ENCODE measurements at regions not wholly inside any gene's neighbourhood (a gene's known extent, or its start where the extent isn't known, plus 50 kb on each side); places are given as distances from the start of the nearest gene placed in this dataset.

GRCh38 chr21:16873596-16873995 lies 639.2 kb upstream of the CXADR start:
- POLR2A ChIA-PET = no interaction called here
- TF ChIP-seq CTCF (IDR thresholded peaks at IDR 0.05) = no peak
- no peak overlapping the region for H3K4me3 Mint-ChIP-seq
- no peaks in the 10 kb centered on the region for H3K27me3 Mint-ChIP-seq
- H3K4me1 Mint-ChIP-seq (ENCODE audit: low read depth) = no peaks in the 10 kb centered on the region
- no peaks in the 10 kb centered on the region for H3K36me3 Mint-ChIP-seq (ENCODE audit: low read depth)
- intact Hi-C loops (cut with micrococcal nuclease) = no loop called here
- H3K27ac Mint-ChIP-seq = no peak overlapping the region
- CTCF ChIA-PET = no interaction called here
- no peak for ATAC-seq
- no peak for DNase-seq
- peaks cover 11% of the 10 kb centered on the region for H3K9me3 Mint-ChIP-seq

GRCh38 chr21:16879479-16879878 lies 633.4 kb upstream of the CXADR start:
- no peak overlapping the region for H3K4me3 Mint-ChIP-seq
- no peak for TF ChIP-seq CTCF (IDR thresholded peaks at IDR 0.05)
- H3K36me3 Mint-ChIP-seq (ENCODE audit: low read depth) = no peaks in the 10 kb centered on the region
- ChIA-PET CTCF (no interaction called here), POLR2A (no interaction called here)
- ATAC-seq = no peak
- H3K27me3 Mint-ChIP-seq = no peaks in the 10 kb centered on the region
- no peak overlapping the region for H3K27ac Mint-ChIP-seq
- intact Hi-C loops (cut with micrococcal nuclease) = no loop called here
- no peak for DNase-seq
- peaks cover 12% of the 10 kb centered on the region for H3K9me3 Mint-ChIP-seq
- no peaks in the 10 kb centered on the region for H3K4me1 Mint-ChIP-seq (ENCODE audit: low read depth)

- H3K4me1 Mint-ChIP-seq (ENCODE audit: low read depth) = no peaks in the 10 kb centered on the region
- intact Hi-C loops (cut with micrococcal nuclease) = no loop called here
- peaks cover 10% of the 10 kb centered on the region for H3K9me3 Mint-ChIP-seq
- no peaks in the 10 kb centered on the region for H3K27me3 Mint-ChIP-seq
- CTCF ChIA-PET = no interaction called here
- DNase-seq (no peak), ATAC-seq (no peak)
- no peaks in the 10 kb centered on the region for H3K36me3 Mint-ChIP-seq (ENCODE audit: low read depth)
- no peak overlapping the region for H3K27ac Mint-ChIP-seq
- TF ChIP-seq CTCF (IDR thresholded peaks at IDR 0.05) = no peak
- H3K4me3 Mint-ChIP-seq = no peak overlapping the region
- POLR2A ChIA-PET = no interaction called here
Measured at GRCh38 chr21:16891821-16892220, 621.0 kb upstream of the CXADR start.

GRCh38 chr21:16900685-16901084 lies 612.2 kb upstream of the CXADR start:
- Mint-ChIP-seq H3K9me3 (peaks cover 9% of the 10 kb centered on the region), H3K4me3 (no peak overlapping the region), H3K4me1 (ENCODE audit: low read depth) (no peaks in the 10 kb centered on the region), H3K36me3 (ENCODE audit: low read depth) (no peaks in the 10 kb centered on the region), H3K27me3 (no peaks in the 10 kb centered on the region), H3K27ac (no peak overlapping the region)
- CTCF ChIA-PET = no interaction called here
- ATAC-seq (no peak), DNase-seq (no peak)
- no peak for TF ChIP-seq CTCF (IDR thresholded peaks at IDR 0.05)
- POLR2A ChIA-PET = no interaction called here
- intact Hi-C loops (cut with micrococcal nuclease) = no loop called here

- DNase-seq = no peak
- no peak overlapping the region for H3K27ac Mint-ChIP-seq
- no peak overlapping the region for H3K4me3 Mint-ChIP-seq
- no peaks in the 10 kb centered on the region for H3K27me3 Mint-ChIP-seq
- ATAC-seq = no peak
- CTCF ChIA-PET = no interaction called here
- H3K9me3 Mint-ChIP-seq = peaks cover 15% of the 10 kb centered on the region
- H3K4me1 Mint-ChIP-seq (ENCODE audit: low read depth) = no peaks in the 10 kb centered on the region
- POLR2A ChIA-PET = no interaction called here
- TF ChIP-seq CTCF (IDR thresholded peaks at IDR 0.05) = no peak
- intact Hi-C loops (cut with micrococcal nuclease) = no loop called here
- no peaks in the 10 kb centered on the region for H3K36me3 Mint-ChIP-seq (ENCODE audit: low read depth)
Measured at GRCh38 chr21:16908077-16908476, 604.8 kb upstream of the CXADR start.
